Duodenal mucosa (tissue), 2 donors: ENCODE measurements at regions not wholly inside any gene's neighbourhood (a gene's known extent, or its start where the extent isn't known, plus 50 kb on each side); places are given as distances from the start of the nearest gene placed in this dataset.

Experiments used
- H3K27ac ChIP-seq: one replicate; pipeline ENCODE4 v1.7.0; 2013; ENCODE audit warnings: low read depth, low read length
- H3K27me3 ChIP-seq, 2 donors: one replicate each; pipeline ENCODE4 v1.7.0; 2013; ENCODE audit warnings: low read length in 2 of 2, control low read depth in 1 of 2; ENCODE audit not compliant: insufficient read depth in 2 of 2, control insufficient read depth in 1 of 2
- H3K36me3 ChIP-seq, 2 donors: one replicate each; pipeline ENCODE4 v1.7.0; 2013; ENCODE audit warnings: low read length in 2 of 2, control low read depth in 1 of 2; ENCODE audit not compliant: insufficient read depth in 2 of 2, control insufficient read depth in 1 of 2
- H3K4me1 ChIP-seq, 2 donors: one replicate each; pipeline ENCODE4 v1.7.0; 2013; ENCODE audit warnings: low read length in 2 of 2, control low read depth in 1 of 2; ENCODE audit not compliant: insufficient read depth in 2 of 2, control insufficient read depth in 1 of 2
- H3K4me3 ChIP-seq, 2 donors: one replicate each; pipeline ENCODE4 v1.7.0; 2013; ENCODE audit warnings: low read length in 2 of 2, low read depth in 1 of 2
- H3K9ac ChIP-seq, 2 donors: one replicate each; pipeline ENCODE4 v1.7.0; 2013; ENCODE audit warnings: low read length in 2 of 2, low read depth in 1 of 2
- H3K9me3 ChIP-seq, 2 donors: one replicate each; pipeline ENCODE4 v1.7.0; 2013; ENCODE audit warnings: low read length in 2 of 2, control low read depth in 1 of 2; ENCODE audit not compliant: control insufficient read depth in 1 of 2

GRCh38 chr2:5587766-5588165 is 104.4 kb upstream of the SOX11 start:
- Histone ChIP-seq H3K9me3 (peaks cover 10 to 11% of the 10 kb centered on the region in 2 donors), H3K27ac (no peak overlapping the region), H3K4me1 (no peaks in the 10 kb centered on the region), H3K9ac (no peak overlapping the region), H3K36me3 (no peaks in the 10 kb centered on the region), H3K4me3 (no peak overlapping the region), H3K27me3 (no peaks in the 10 kb centered on the region)

- Histone ChIP-seq H3K27me3 (no peaks in the 10 kb centered on the region), H3K9ac (no peak overlapping the region), H3K4me3 (no peak overlapping the region), H3K36me3 (no peaks in the 10 kb centered on the region), H3K27ac (no peak overlapping the region), H3K9me3 (peaks cover 10 to 11% of the 10 kb centered on the region in 2 donors), H3K4me1 (no peaks in the 10 kb centered on the region)
These were observed 103.6 kb upstream of the SOX11 start for GRCh38 chr2:5588601-5589000.

- Histone ChIP-seq H3K27me3 (no peaks in the 10 kb centered on the region), H3K9me3 (peaks cover 10 to 11% of the 10 kb centered on the region in 2 donors), H3K4me1 (no peaks in the 10 kb centered on the region), H3K9ac (no peak overlapping the region), H3K4me3 (no peak overlapping the region), H3K36me3 (no peaks in the 10 kb centered on the region), H3K27ac (no peak overlapping the region)
These were observed 103.0 kb upstream of the SOX11 start for GRCh38 chr2:5589183-5589582.

- peaks cover 10% of the 10 kb centered on the region in 2 donors for H3K9me3 ChIP-seq
- no peaks in the 10 kb centered on the region for H3K36me3 ChIP-seq
- H3K27ac ChIP-seq: no peak overlapping the region
- no peaks in the 10 kb centered on the region for H3K27me3 ChIP-seq
- H3K4me1 ChIP-seq: no peaks in the 10 kb centered on the region
- no peak overlapping the region for H3K9ac ChIP-seq
- H3K4me3 ChIP-seq: no peak overlapping the region
These were observed 101.3 kb upstream of the SOX11 start for GRCh38 chr2:5590886-5591285.

GRCh38 chr2:5592916-5593315 is 99.3 kb upstream of the SOX11 start:
- H3K9ac ChIP-seq: no peak overlapping the region
- H3K36me3 ChIP-seq: no peaks in the 10 kb centered on the region
- H3K4me1 ChIP-seq: no peaks in the 10 kb centered on the region
- no peak overlapping the region for H3K4me3 ChIP-seq
- H3K9me3 ChIP-seq: peaks cover 0 to 7% of the 10 kb centered on the region in 2 donors
- H3K27ac ChIP-seq: no peak overlapping the region
- H3K27me3 ChIP-seq: no peaks in the 10 kb centered on the region

GRCh38 chr2:5594249-5594695 is 97.9 kb upstream of the SOX11 start:
- no peaks in the 10 kb centered on the region for H3K36me3 ChIP-seq
- H3K4me1 ChIP-seq: no peaks in the 10 kb centered on the region
- H3K27ac ChIP-seq: no peak overlapping the region
- H3K27me3 ChIP-seq: no peaks in the 10 kb centered on the region
- H3K9ac ChIP-seq: no peak overlapping the region
- H3K9me3 ChIP-seq: peaks cover 0 to 7% of the 10 kb centered on the region in 2 donors
- no peak overlapping the region for H3K4me3 ChIP-seq

GRCh38 chr2:5596868-5597267 is 95.3 kb upstream of the SOX11 start:
- H3K27ac ChIP-seq: no peak overlapping the region
- no peaks in the 10 kb centered on the region for H3K36me3 ChIP-seq
- H3K9ac ChIP-seq: no peak overlapping the region
- no peak overlapping the region for H3K4me3 ChIP-seq
- H3K27me3 ChIP-seq: no peaks in the 10 kb centered on the region
- no peaks in the 10 kb centered on the region for H3K4me1 ChIP-seq
- H3K9me3 ChIP-seq: peaks cover 1 to 4% of the 10 kb centered on the region in 2 donors

GRCh38 chr2:5598156-5598555 is 94.0 kb upstream of the SOX11 start:
- no peaks in the 10 kb centered on the region for H3K4me1 ChIP-seq
- no peak overlapping the region for H3K27ac ChIP-seq
- H3K27me3 ChIP-seq: no peaks in the 10 kb centered on the region
- peaks cover 3 to 8% of the 10 kb centered on the region in 2 donors for H3K9me3 ChIP-seq
- H3K9ac ChIP-seq: no peak overlapping the region
- no peaks in the 10 kb centered on the region for H3K36me3 ChIP-seq
- no peak overlapping the region for H3K4me3 ChIP-seq

GRCh38 chr2:5609201-5609600 is 83.0 kb upstream of the SOX11 start:
- Histone ChIP-seq H3K9ac (no peak overlapping the region), H3K27me3 (no peaks in the 10 kb centered on the region), H3K36me3 (no peaks in the 10 kb centered on the region), H3K9me3 (peaks cover 3 to 15% of the 10 kb centered on the region in 2 donors), H3K4me3 (no peak overlapping the region), H3K4me1 (no peaks in the 10 kb centered on the region), H3K27ac (no peak overlapping the region)

- Histone ChIP-seq H3K27ac (no peak overlapping the region), H3K27me3 (no peaks in the 10 kb centered on the region), H3K36me3 (no peaks in the 10 kb centered on the region), H3K9ac (no peak overlapping the region), H3K4me1 (no peaks in the 10 kb centered on the region), H3K9me3 (peaks cover under 1 to 10% of the 10 kb centered on the region in 2 donors), H3K4me3 (no peak overlapping the region)
These were observed 79.5 kb upstream of the SOX11 start for GRCh38 chr2:5612666-5613065.

GRCh38 chr2:5616019-5616418 is 76.2 kb upstream of the SOX11 start:
- no peak overlapping the region for H3K27ac ChIP-seq
- H3K9me3 ChIP-seq: peaks cover 1 to 8% of the 10 kb centered on the region in 2 donors
- H3K4me1 ChIP-seq: no peaks in the 10 kb centered on the region
- H3K9ac ChIP-seq: no peak overlapping the region
- no peaks in the 10 kb centered on the region for H3K36me3 ChIP-seq
- H3K27me3 ChIP-seq: no peaks in the 10 kb centered on the region
- H3K4me3 ChIP-seq: no peak overlapping the region
